ENCODE measurements at regions not wholly inside any gene's neighbourhood (a gene's known extent, or its start where the extent isn't known, plus 50 kb on each side); places are given as distances from the start of the nearest gene placed in this dataset.

GRCh38 chr7:15783987-15784693, 97.7 kb upstream of the MEOX2 start:
- intact Hi-C loops (cut with DNase I), result loop anchor here in 1 of 10 donors (10.0 kb wide), 1 partner anchor 51 kb away; no protein-coding TSS in a partner anchor
- peak in 6 of 8 donors; percentile 27 to 73 (median 45) for ATAC-seq
- H3K27me3 ChIP-seq, result no peaks in the 10 kb centered on the region
- H3K36me3 ChIP-seq, result no peaks in the 10 kb centered on the region
- TF ChIP-seq, protein P1, sequence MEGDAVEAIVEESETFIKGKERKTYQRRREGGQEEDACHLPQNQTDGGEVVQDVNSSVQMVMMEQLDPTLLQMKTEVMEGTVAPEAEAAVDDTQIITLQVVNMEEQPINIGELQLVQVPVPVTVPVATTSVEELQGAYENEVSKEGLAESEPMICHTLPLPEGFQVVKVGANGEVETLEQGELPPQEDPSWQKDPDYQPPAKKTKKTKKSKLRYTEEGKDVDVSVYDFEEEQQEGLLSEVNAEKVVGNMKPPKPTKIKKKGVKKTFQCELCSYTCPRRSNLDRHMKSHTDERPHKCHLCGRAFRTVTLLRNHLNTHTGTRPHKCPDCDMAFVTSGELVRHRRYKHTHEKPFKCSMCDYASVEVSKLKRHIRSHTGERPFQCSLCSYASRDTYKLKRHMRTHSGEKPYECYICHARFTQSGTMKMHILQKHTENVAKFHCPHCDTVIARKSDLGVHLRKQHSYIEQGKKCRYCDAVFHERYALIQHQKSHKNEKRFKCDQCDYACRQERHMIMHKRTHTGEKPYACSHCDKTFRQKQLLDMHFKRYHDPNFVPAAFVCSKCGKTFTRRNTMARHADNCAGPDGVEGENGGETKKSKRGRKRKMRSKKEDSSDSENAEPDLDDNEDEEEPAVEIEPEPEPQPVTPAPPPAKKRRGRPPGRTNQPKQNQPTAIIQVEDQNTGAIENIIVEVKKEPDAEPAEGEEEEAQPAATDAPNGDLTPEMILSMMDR (IDR thresholded peaks at IDR 0.05), result no peak
- 23 to 26% methylated on average over 1 of the region's 1 CpG for WGBS, 2 donors
- H3K4me1 ChIP-seq, result peaks cover 0 to 22% (median 7%) of the 10 kb centered on the region in 9 donors
- H3K4me3 ChIP-seq, result no peak overlapping the region
- H3K27ac ChIP-seq, result peak overlapping the region in 4 of 10 donors; percentile 11 to 55 (median 30)
- H3K9me3 ChIP-seq, result no peaks in the 10 kb centered on the region
- no peak for DNase-seq

- no peaks in the 10 kb centered on the region for H3K36me3 ChIP-seq
- H3K27me3 ChIP-seq, result no peaks in the 10 kb centered on the region
- no peak overlapping the region for H3K4me3 ChIP-seq
- DNase-seq, result no peak
- no peak overlapping the region for H3K27ac ChIP-seq
- H3K9me3 ChIP-seq, result no peaks in the 10 kb centered on the region
- TF ChIP-seq, protein P1 (IDR thresholded peaks at IDR 0.05), result no peak
- intact Hi-C loops (cut with DNase I), result loop anchor here in 1 of 10 donors (10.0 kb wide), 1 partner anchor 52 kb away; no protein-coding TSS in a partner anchor
- H3K4me1 ChIP-seq, result peaks cover 0 to 37% (median 10%) of the 10 kb centered on the region in 9 donors
- no peak for ATAC-seq
- WGBS, 2 donors, result 92 to 96% methylated on average over 2 of the region's 2 CpGs
Measured at GRCh38 chr7:15782656-15783055, 96.2 kb upstream of the MEOX2 start.

DNA sequence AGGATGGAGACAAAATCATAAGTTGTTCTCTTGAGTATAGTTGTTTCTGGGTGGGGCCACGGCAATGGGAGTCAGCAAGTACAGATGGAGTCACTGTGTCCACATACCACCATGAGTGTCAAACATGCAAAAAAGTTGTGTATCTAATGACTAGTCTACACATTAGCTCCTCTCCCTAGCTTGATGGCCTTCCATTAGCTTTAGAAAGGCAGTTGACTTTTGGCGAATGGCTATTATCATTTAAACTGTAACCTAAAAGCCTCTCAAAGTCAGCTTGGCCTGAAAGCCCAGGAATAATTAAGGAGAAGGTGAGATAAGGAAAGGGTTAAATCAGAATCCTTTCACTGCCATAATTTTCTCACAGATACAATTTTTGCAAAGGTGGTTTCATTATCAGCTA, 95.5 kb upstream of the MEOX2 start:
- H3K27ac ChIP-seq, result no peak overlapping the region
- TF ChIP-seq, protein P1 (IDR thresholded peaks at IDR 0.05), result no peak
- no peaks in the 10 kb centered on the region for H3K36me3 ChIP-seq
- DNase-seq (no peak), ATAC-seq (no peak)
- intact Hi-C loops (cut with DNase I), result loop anchor here in 1 of 10 donors (10.0 kb wide), 1 partner anchor 53 kb away; no protein-coding TSS in a partner anchor
- no peaks in the 10 kb centered on the region for H3K27me3 ChIP-seq
- H3K4me3 ChIP-seq, result no peak overlapping the region
- no peaks in the 10 kb centered on the region for H3K9me3 ChIP-seq
- H3K4me1 ChIP-seq, result peaks cover 0 to 44% (median 10%) of the 10 kb centered on the region in 9 donors
- 92 to 95% methylated on average over 2 of the region's 2 CpGs for WGBS, 2 donors

GRCh38 chr7:15780271-15780670, 93.8 kb upstream of the MEOX2 start:
- intact Hi-C loops (cut with DNase I), result loop anchor here in 1 of 10 donors (10.0 kb wide), 1 partner anchor 55 kb away; no protein-coding TSS in a partner anchor
- Histone ChIP-seq H3K9me3 (no peaks in the 10 kb centered on the region), H3K27ac (peak overlapping the region in 3 of 10 donors; percentile 2 to 32 (median 4)), H3K4me3 (no peak overlapping the region), H3K4me1 (peaks cover 0 to 44% (median 10%) of the 10 kb centered on the region in 9 donors), H3K27me3 (no peaks in the 10 kb centered on the region), H3K36me3 (no peaks in the 10 kb centered on the region)
- DNase-seq (no peak), ATAC-seq (peak in 6 of 8 donors; percentile 23 to 73 (median 62))
- 59 to 61% methylated on average over 2 of the region's 2 CpGs for WGBS, 2 donors
- TF ChIP-seq, protein P1 (IDR thresholded peaks at IDR 0.05), result no peak

Measured in heart right ventricle (tissue), 16 donors.